Stimulated activated CD8-positive, alpha-beta memory T cell treated with anti-CD3 and anti-CD28 coated beads, Interleukin-15, amount 100 ng/mL, for 1 hour (primary cell): ENCODE measurements at regions not wholly inside any gene's neighbourhood (a gene's known extent, or its start where the extent isn't known, plus 50 kb on each side); places are given as distances from the start of the nearest gene placed in this dataset.
"Not testable (repeated sequence)": the region's sequence is repeated elsewhere in the genome, so short reads cannot be mapped to it uniquely, and the experiment has no call there.

Experiments
- DNase-seq: peaks from one replicate; pipeline ENCODE4 v3.0.0-alpha.2; 2020; ENCODE audit warnings: low read depth

DNA sequence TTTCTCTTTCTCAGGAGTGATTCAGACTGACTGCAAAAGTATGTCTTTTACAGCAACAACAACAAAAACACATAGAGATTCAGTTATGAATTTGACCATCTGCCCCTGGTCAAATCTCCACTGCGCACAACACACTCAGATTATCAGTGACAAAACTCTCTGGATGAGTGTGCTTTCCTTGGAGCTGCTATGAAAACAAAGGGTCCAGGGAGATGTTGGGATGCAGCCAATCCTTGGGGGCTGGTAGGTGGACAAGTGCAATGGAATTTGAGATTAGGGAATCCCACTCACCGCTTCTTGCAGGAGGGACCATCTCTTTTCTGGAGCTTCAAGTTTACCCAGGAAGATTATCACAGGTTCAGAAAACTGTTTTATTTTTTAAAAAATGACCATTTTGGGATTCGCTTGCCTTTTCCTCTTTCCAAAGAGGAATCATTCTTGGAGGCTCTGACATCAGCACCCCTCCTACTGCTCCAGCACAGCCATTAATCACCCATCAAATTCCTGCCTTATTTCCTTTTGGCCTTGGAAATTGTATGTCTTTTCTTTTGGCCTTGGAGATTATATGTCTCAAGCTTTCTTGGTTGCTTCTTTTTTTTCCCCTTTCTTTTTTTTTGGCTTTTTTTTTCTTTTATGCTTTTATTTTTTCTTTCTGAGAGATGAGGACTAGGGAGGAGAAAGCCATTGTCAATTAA lies 311.8 kb downstream of the TSHZ3 start:
- no peak for DNase-seq

DNA sequence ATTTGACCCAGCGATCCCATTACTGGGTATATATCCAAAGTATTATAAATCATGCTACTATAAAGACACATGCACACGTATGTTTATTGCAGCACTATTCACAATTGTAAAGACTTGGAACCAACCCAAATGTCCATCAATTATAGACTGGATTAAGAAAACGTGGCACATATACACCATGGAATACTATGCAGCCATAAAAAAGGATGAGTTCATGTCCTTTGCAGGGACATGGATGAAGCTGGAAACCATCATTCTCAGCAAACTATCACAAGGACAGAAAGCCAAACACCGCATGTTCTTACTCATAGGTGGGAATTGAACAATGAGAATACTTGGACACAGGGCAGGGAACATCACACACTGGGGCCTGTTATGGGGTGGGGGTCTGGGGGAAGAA lies 317.8 kb downstream of the TSHZ3 start:
- not testable (repeated sequence) for DNase-seq

DNA sequence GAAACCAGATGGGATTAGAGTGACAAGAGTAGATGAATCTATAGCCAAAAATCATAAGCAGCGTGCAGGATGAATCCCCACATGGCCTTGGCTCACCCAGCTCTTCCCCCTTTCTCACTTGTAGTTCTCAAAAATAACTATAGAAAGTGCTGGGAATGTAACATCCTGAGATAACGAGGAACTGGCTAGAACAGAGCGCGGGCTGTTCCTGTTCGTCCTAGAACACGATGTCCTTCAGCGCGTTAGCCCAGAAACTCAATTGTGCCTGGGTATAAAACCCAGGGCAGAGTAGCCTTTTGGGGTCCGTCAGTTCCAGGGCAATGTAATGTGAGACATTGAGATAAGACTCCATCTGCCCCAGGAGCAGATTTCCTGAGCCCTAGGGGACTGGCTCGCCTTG lies 326.2 kb downstream of the TSHZ3 start:
- no peak for DNase-seq

DNA sequence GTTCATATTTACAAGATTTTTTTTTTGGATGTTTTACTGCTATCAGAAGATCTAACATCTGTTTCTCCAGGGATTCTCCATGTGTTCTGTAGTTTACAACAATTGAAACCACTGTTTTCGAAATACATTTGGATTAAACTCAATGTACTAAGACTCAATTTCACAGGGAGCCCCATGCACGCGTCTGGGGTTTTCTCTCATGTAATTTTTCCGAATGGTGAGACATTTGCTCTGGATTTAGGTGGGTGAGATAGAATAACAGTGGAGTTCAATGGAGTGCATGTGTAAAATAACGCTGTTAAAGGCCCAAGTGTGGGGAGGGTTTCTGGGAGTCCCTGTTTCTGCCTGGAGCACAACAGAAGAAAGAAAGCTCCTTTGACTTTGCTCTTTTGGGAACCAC lies 330.3 kb downstream of the TSHZ3 start:
- no peak for DNase-seq

- DNase-seq: no peak
These were observed 333.5 kb downstream of the TSHZ3 start for GRCh38 chr19:31015778-31016177.

DNA sequence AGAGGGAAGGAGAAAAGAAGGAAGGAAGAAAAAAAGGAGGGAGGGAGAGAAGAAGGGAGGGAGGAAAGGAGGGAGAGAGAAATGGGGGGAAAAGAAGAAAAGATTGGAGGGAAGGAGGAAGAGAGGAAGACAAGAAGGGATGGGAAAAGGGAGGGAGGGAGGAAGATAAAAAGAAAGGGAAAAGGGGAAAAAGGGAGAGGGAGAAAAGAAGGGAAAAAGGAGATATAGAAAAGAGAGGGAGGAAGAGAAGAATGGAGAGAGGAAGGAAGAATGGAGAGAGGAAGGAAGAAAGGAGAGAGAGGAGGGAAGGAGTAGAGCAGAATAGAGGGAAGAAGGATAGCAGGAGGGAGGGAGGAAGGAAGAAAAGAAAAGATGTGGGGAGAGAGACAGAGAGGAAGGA lies 334.6 kb downstream of the TSHZ3 start:
- DNase-seq: no peak

DNA sequence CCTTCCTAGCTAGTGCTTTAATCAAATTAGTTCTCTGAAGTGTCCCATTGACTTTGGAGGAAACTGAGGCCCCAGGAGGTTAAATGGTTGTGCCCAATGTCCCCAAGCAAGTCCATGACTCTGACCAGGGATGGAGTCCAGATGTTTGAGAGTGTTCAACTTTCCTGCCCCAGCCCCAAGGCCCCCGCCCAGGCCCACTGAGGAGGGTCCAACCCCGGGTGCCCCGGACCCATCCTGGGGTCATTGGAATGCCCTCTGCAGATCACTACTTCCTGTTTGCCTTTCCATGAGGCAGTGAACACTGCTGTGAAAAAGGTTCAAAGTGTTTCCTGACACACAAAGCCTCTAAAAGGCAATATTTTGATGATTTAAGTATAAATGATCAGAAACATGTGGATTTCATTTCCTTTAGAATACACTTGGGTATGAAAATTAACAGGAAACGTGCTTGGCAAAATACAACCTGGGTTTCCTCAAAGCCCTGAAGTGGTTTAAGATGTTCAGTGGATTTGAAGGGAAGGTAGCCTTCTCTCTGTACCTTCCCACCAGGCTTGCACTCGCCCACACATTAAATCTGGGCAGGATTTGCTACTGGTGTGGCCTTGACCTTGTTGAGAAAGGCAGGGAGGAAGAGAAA lies 335.7 kb downstream of the TSHZ3 start:
- DNase-seq: no peak

DNA sequence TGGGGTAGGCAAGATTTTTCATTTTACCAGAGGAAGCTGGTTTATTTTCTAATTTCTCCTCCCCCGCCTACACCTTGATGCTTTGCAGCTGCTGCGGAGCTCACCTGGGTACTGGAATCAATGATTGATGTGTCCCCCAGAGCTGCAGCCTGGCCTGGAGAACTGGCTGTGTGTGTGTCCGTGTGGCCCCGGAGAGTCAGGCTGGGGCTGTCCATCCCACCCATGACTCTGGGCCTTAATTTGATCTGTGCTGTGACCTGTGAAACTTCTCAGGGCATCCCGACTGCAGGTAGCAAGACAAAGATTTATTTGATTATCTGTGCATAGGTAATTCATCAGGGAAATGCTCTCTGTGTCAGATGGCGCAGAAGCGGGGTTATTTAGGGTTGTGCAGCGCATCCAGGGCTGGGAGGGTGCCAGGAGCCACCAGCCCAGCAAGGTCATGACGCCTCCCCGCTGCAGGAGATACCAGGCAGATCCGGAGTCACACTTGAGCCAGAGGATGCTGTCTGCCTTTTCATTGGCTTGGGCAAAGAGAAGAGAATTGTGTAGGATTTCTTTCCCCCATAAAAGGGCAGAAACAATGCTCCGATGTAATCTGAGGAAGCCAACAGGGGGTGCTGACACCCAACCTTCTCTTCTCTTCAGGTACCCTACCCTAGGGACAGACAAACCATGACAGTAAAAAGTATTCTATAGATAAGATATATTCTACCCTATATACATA lies 346.6 kb downstream of the TSHZ3 start:
- DNase-seq: no peak

- DNase-seq: no peak
These were observed 347.2 kb downstream of the TSHZ3 start for GRCh38 chr19:31001991-31002390.

GRCh38 chr19:31000913-31001312 lies 348.3 kb downstream of the TSHZ3 start:
- no peak for DNase-seq

DNA sequence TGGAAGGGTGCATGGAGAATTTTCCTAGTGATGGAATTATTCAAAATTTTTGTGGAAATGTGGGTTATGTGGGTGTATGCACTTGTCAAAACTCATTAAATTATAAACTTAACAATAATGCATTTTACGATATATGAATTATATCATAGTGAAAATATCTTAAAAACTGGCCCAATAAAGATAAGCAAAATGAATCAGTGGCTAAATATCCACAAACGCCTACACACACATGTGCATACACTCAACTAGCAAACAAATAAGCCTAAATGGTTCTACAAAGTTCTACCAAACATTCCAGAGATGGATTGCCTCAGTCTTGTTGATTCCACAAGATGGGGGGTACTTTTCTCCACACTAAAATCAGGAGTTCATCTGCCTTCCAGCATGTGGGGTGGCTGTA lies 349.5 kb downstream of the TSHZ3 start:
- no peak for DNase-seq

DNA sequence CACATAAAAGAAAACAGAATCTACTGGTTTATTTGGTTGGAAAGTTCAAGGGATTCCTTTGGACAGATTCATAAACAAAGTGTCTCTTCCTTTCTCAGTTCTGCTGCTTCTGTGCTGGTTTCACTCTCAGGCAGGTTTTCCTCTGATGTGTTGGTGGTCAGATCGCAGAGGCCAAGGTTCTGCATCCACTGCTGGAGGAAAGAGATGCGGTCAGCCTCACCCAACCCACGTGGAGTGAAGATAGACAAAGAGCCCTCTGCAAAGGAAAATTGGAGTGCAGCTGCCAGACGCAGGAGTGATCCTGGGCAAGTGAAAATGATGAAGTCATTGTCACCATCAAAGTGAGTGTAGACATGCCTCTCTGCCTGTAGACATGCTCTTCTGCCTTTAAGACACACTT lies 352.0 kb downstream of the TSHZ3 start:
- DNase-seq: no peak

- DNase-seq: no peak
These were observed 370.6 kb downstream of the TSHZ3 start for GRCh38 chr19:30978639-30979038.

DNA sequence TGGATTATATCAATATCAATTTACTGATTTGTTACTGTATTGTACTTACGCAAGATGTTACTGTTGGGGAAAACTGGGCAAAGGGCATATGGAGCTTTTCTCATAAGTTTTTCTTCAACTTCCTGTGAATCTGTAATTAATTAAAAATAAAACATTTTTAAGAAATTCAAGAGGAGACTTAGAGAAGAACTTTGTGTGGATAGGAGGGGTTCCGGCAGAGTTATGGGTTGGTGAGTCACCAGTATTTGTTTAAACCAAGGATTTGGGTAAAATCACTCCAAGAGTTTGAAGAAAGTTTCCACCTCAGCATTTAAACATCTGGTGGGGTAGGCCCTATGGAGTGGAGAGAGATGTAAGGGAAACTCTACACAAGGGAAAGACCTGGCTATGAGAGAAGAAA lies 379.6 kb downstream of the TSHZ3 start:
- no peak for DNase-seq

DNA sequence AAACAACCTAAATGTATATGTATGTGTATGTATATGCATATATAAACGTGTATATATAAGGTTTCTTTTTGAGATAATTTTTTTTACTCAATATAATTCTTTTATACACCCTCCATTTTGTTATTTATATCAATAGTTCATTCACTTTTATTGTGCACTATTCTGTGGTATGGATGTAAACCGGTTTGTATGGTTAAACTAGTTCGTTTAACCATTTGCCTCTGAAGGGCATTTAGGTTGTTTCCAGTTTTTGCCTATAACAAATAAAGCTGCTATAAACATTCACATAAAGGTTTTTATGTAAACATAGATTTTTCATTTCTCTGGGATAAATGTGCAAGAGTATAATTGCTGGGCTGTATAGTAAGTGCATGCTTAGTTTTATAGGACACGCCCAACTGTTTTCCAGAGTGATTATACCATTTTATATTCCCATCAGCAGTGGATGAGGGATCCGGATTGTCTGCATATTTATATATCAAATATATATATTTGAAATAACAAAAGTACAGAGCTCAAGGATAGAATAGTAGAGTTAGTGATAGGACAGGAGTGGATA lies 380.3 kb downstream of the TSHZ3 start:
- DNase-seq: no peak

DNA sequence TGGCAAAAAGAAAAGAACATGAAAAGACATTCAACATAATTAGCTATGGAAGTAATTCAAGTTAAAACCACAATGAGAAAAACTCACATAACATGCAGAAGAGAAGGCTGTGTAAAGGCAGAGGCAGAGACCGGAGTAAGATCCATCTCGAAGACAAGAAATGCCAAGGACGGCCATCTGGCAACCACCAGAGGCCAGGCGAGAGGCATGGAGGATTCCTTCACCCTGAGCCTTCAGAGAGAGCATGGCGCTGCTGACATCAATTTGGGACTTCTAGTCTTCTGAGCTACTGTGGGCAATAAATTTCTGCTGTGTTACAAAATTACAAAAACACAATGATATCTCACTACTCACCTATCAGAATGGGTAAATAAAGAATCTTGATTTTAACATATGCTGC lies 381.0 kb downstream of the TSHZ3 start:
- no peak for DNase-seq

- DNase-seq: no peak
These were observed 382.8 kb downstream of the TSHZ3 start for GRCh38 chr19:30966486-30966885.

DNA sequence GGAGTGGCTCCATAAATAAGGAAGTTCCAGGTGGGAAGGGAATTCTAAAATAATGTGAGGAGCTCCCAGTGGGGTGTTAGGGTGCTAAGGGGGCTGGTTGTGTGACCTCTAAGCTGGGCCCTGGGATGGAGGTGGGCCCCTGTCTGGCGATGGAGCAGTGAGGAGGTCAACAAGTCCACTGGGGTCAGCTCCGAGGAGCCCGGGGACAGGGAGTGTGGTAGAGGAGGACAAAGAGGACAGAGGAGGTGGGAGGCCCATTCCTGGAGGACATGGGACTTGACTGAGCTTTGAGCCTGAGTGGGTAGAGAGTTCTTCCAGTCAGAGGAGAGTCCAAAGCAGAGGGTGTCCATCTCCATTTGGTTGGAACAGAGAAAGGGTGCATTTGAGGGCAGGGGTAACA lies 390.2 kb downstream of the TSHZ3 start:
- DNase-seq: no peak

- no peak for DNase-seq
These were observed 393.8 kb downstream of the TSHZ3 start for GRCh38 chr19:30955112-30956104.

GRCh38 chr19:30944276-30944932 lies 404.8 kb downstream of the TSHZ3 start:
- DNase-seq: not testable (repeated sequence)

DNA sequence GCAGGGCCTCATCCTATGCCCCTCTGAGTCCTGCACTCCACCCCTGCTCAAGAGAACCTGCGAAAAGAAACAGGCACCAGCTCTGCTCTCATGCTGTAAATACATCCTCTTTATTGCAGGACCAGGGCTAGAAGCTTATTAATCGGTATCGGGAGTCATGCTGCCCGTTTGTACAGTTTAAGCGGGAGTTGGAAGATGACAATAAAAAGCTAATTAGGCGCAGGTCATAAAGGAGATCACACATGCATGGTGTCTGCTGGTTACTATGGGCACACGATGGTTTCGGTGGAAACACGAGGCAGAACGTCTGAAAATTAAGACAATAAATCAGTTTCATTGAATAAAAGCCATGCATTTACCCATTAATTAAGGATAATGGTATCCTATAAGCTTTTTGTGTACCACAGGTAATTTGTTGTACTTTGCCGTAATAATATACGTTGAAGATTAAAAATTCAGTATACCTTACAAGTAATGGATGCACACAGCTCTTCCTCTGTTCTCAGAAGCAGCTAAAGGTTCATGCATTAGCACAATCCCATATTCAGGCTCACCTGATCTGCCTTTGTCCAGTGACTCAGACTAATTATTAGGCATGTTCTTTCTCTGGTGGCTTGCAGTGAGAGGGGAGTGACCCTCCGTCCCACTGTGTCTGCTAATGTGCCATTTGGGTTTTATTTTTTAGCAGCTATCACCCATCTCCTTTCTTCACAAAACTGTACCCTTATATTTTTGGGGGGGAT lies 406.0 kb downstream of the TSHZ3 start:
- DNase-seq: no peak
